ENCODE measurements at regions not wholly inside any gene's neighbourhood (a gene's known extent, or its start where the extent isn't known, plus 50 kb on each side); places are given as distances from the start of the nearest gene placed in this dataset.
"Not testable (repeated sequence)": the region's sequence is repeated elsewhere in the genome, so short reads cannot be mapped to it uniquely, and the experiment has no call there.

GRCh38 chr6:66995669-66996068, 1288.6 kb upstream of the EYS start:
- no peak overlapping the region for H3K27ac ChIP-seq (ENCODE audit: low read length)
- Mint-ChIP-seq H3K4me3 (no peak overlapping the region), H3K9me3 (peaks cover 11 to 13% of the 10 kb centered on the region in 2 donors), H3K27me3 (ENCODE audit: low read depth in 2 of 2) (no peaks in the 10 kb centered on the region), H3K27ac (no peak overlapping the region), H3K4me1 (no peaks in the 10 kb centered on the region), H3K36me3 (peaks cover 11% of the 10 kb centered on the region)
- ATAC-seq (no peak), DNase-seq (no peak)
- intact Hi-C loops (cut with micrococcal nuclease): no loop called here
- peaks cover 15% of the 10 kb centered on the region for H3K9me3 ChIP-seq (ENCODE audit: control insufficient read depth, insufficient read depth, low read length)
- WGBS (ENCODE audit: insufficient coverage): 91% methylated on average over 1 of the region's 1 CpG
- no peaks in the 10 kb centered on the region for H3K36me3 ChIP-seq (ENCODE audit: control insufficient read depth, insufficient read depth, low read length)
- no peak for TF ChIP-seq CTCF (IDR thresholded peaks at IDR 0.05)
- H3K4me3 ChIP-seq (ENCODE audit: low read length): no peak overlapping the region
- H3K27me3 ChIP-seq (ENCODE audit: control insufficient read depth, insufficient read depth, low read length): no peaks in the 10 kb centered on the region
- no peaks in the 10 kb centered on the region for H3K4me1 ChIP-seq (ENCODE audit: control insufficient read depth, insufficient read depth, low read length)

- WGBS (ENCODE audit: insufficient coverage): 95% methylated on average over 8 of the region's 10 CpGs
- H3K27ac ChIP-seq (ENCODE audit: low read length); H3K27me3 Mint-ChIP-seq (ENCODE audit: low read depth in 2 of 2); H3K4me1 Mint-ChIP-seq; H3K36me3 Mint-ChIP-seq; DNase-seq; ATAC-seq; H3K4me3 Mint-ChIP-seq; H3K4me1 ChIP-seq (ENCODE audit: control insufficient read depth, insufficient read depth, low read length); H3K27me3 ChIP-seq (ENCODE audit: control insufficient read depth, insufficient read depth, low read length); H3K4me3 ChIP-seq (ENCODE audit: low read length); H3K27ac Mint-ChIP-seq; intact Hi-C loops (cut with micrococcal nuclease); H3K36me3 ChIP-seq (ENCODE audit: control insufficient read depth, insufficient read depth, low read length): not testable (repeated sequence)
- peaks cover 7 to 11% of the 10 kb centered on the region in 2 donors for H3K9me3 Mint-ChIP-seq
- H3K9me3 ChIP-seq (ENCODE audit: control insufficient read depth, insufficient read depth, low read length): peaks cover 16% of the 10 kb centered on the region
These were observed 1286.7 kb upstream of the EYS start for GRCh38 chr6:66993708-66994107.

GRCh38 chr6:66993272-66993671, 1286.2 kb upstream of the EYS start:
- Mint-ChIP-seq H3K9me3 (peaks cover 4 to 15% of the 10 kb centered on the region in 2 donors), H3K27ac (no peak overlapping the region), H3K4me3 (no peak overlapping the region), H3K36me3 (peaks cover 7% of the 10 kb centered on the region), H3K27me3 (ENCODE audit: low read depth in 2 of 2) (no peaks in the 10 kb centered on the region), H3K4me1 (no peaks in the 10 kb centered on the region)
- ATAC-seq (no peak), DNase-seq (no peak)
- no peaks in the 10 kb centered on the region for H3K4me1 ChIP-seq (ENCODE audit: control insufficient read depth, insufficient read depth, low read length)
- intact Hi-C loops (cut with micrococcal nuclease): no loop called here
- no peaks in the 10 kb centered on the region for H3K36me3 ChIP-seq (ENCODE audit: control insufficient read depth, insufficient read depth, low read length)
- WGBS (ENCODE audit: insufficient coverage): 87% methylated on average over 3 of the region's 3 CpGs
- no peak overlapping the region for H3K4me3 ChIP-seq (ENCODE audit: low read length)
- peaks cover 16% of the 10 kb centered on the region for H3K9me3 ChIP-seq (ENCODE audit: control insufficient read depth, insufficient read depth, low read length)
- TF ChIP-seq CTCF (IDR thresholded peaks at IDR 0.05): no peak
- H3K27me3 ChIP-seq (ENCODE audit: control insufficient read depth, insufficient read depth, low read length): no peaks in the 10 kb centered on the region
- no peak overlapping the region for H3K27ac ChIP-seq (ENCODE audit: low read length)

- H3K4me3 ChIP-seq (ENCODE audit: low read length): no peak overlapping the region
- no peaks in the 10 kb centered on the region for H3K36me3 ChIP-seq (ENCODE audit: control insufficient read depth, insufficient read depth, low read length)
- H3K9me3 ChIP-seq (ENCODE audit: control insufficient read depth, insufficient read depth, low read length): peaks cover 22% of the 10 kb centered on the region
- no peaks in the 10 kb centered on the region for H3K27me3 ChIP-seq (ENCODE audit: control insufficient read depth, insufficient read depth, low read length)
- DNase-seq (no peak), ATAC-seq (no peak)
- Mint-ChIP-seq H3K27me3 (ENCODE audit: low read depth in 2 of 2) (no peaks in the 10 kb centered on the region), H3K4me3 (no peak overlapping the region), H3K36me3 (peaks cover 9% of the 10 kb centered on the region), H3K4me1 (no peaks in the 10 kb centered on the region), H3K9me3 (peaks cover 3 to 18% of the 10 kb centered on the region in 2 donors), H3K27ac (no peak overlapping the region)
- TF ChIP-seq CTCF (IDR thresholded peaks at IDR 0.05): no peak
- 84% methylated on average over 3 of the region's 4 CpGs for WGBS (ENCODE audit: insufficient coverage)
- no peaks in the 10 kb centered on the region for H3K4me1 ChIP-seq (ENCODE audit: control insufficient read depth, insufficient read depth, low read length)
- no peak overlapping the region for H3K27ac ChIP-seq (ENCODE audit: low read length)
- intact Hi-C loops (cut with micrococcal nuclease): no loop called here
These were observed 1285.6 kb upstream of the EYS start for GRCh38 chr6:66992660-66993059.
